Transverse colon (tissue), 3 donors: ENCODE measurements at regions not wholly inside any gene's neighbourhood (a gene's known extent, or its start where the extent isn't known, plus 50 kb on each side); places are given as distances from the start of the nearest gene placed in this dataset.

Source experiments
- POLR2A ChIP-seq: fragments of 450-650 bp; IDR thresholded peaks from one replicate; pipeline ENCODE4 v1.6.1; 2016; ENCODE audit warnings: antibody characterized with exemption, mild to moderate bottlenecking, moderate library complexity
- POLR2AphosphoS5 ChIP-seq, 3 donors: sonication (generic); formaldehyde crosslinking; IDR thresholded peaks; one replicate each; pipeline ENCODE4 v1.6.1; 2016; ENCODE audit warnings: antibody characterized with exemption in 3 of 3

GRCh38 chr1:164452549-164452948 lies 106.4 kb upstream of the PBX1 start:
- TF ChIP-seq POLR2A: no peak
- TF ChIP-seq POLR2AphosphoS5 (IDR thresholded peaks at IDR 0.05): no peak
